MM.1S (cell line): ENCODE measurements at regions not wholly inside any gene's neighbourhood (a gene's known extent, or its start where the extent isn't known, plus 50 kb on each side); places are given as distances from the start of the nearest gene placed in this dataset.

ENCODE experiments used
- EZH2 ChIP-seq: fragments of 300-600 bp; sonication (generic); optimal IDR thresholded peaks from 2 replicates; pipeline ENCODE3; 2017; ENCODE audit warnings: low read depth, mild to moderate bottlenecking, antibody characterized with exemption, low read length, mixed read lengths
- EZH2phosphoT487 ChIP-seq: fragments of 300-600 bp; sonication (generic); IDR thresholded peaks from 2 replicates; pipeline ENCODE4 v1.6.1; 2018; ENCODE audit warnings: antibody characterized with exemption, low read length
- TF ChIP-seq, protein P1 (sequence below): fragments of 300-600 bp; sonication (generic); IDR thresholded peaks from 2 replicates; pipeline ENCODE4 v1.5.1; 2016; ENCODE audit warnings: antibody characterized with exemption, low read length, mixed read lengths

DNA sequence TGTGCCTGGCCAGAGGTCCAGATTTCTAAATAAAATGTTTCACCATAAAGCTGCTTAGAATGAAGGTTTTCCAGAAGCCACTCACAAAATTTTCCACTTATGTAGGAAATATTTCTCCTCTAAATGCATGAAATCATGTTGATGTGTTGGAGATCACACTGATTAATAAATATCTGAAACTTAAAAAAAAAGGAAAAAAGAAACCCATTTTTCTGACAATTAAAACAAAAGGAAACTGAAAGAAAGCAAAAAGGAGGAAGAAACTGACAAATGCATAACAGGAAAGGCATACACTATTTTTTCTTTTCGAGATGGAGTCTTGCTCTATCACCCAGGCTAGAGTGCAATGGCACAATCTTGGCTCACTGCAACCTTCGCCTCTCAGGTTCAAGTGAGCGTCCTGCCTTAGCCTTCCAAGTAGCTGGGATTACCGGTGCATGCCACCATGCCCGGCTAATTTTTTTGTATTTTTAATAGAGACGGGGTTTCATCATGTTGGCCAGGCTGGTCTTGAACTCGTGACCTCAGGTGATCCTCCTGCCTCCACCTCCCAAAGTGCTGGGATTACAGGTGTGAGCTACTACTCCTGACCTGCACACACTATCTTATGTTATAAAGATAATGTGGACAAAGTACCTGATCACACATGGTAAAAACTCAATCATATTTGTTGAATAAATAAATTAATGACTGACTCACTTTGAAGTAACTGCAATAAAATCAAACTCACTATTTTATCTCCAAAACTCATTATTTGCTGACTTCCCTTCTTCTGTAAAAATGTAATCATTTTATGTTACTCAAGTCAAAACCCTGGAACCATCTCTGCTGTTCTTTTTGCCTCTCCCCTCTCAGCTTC lies 149.8 kb upstream of the NR5A2 start:
- no peak for TF ChIP-seq EZH2
- TF ChIP-seq, protein P1, sequence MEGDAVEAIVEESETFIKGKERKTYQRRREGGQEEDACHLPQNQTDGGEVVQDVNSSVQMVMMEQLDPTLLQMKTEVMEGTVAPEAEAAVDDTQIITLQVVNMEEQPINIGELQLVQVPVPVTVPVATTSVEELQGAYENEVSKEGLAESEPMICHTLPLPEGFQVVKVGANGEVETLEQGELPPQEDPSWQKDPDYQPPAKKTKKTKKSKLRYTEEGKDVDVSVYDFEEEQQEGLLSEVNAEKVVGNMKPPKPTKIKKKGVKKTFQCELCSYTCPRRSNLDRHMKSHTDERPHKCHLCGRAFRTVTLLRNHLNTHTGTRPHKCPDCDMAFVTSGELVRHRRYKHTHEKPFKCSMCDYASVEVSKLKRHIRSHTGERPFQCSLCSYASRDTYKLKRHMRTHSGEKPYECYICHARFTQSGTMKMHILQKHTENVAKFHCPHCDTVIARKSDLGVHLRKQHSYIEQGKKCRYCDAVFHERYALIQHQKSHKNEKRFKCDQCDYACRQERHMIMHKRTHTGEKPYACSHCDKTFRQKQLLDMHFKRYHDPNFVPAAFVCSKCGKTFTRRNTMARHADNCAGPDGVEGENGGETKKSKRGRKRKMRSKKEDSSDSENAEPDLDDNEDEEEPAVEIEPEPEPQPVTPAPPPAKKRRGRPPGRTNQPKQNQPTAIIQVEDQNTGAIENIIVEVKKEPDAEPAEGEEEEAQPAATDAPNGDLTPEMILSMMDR, result no peak
- no peak for TF ChIP-seq EZH2phosphoT487
